Effector memory CD8-positive, alpha-beta T cell (primary cell): ENCODE measurements at regions not wholly inside any gene's neighbourhood (a gene's known extent, or its start where the extent isn't known, plus 50 kb on each side); places are given as distances from the start of the nearest gene placed in this dataset.
"Not testable (repeated sequence)": the region's sequence is repeated elsewhere in the genome, so short reads cannot be mapped to it uniquely, and the experiment has no call there.

Experiments
- ATAC-seq: fragments of 150-1000 bp; cut with Tn5 transposase; replicated peaks from 2 replicates; pipeline ENCODE4 v1.10.0; 2021; ENCODE audit warnings: mild to moderate bottlenecking, moderate library complexity
- DNase-seq, 3 experiments: peaks; one replicate each; pipeline ENCODE4 v3.0.0; 2021
- H3K27ac Mint-ChIP-seq, 2 donors: one replicate each; pipeline ENCODE4 v1.8.0; 2022; ENCODE audit warnings: mild to moderate bottlenecking in 2 of 2, mixed read lengths in 2 of 2, moderate library complexity in 2 of 2
- H3K27me3 Mint-ChIP-seq, 2 donors: one replicate each; pipeline ENCODE4 v1.8.0; 2022; ENCODE audit warnings: mixed read lengths in 2 of 2
- H3K36me3 Mint-ChIP-seq: one replicate; pipeline ENCODE4 v1.8.0; 2022; ENCODE audit warnings: mild to moderate bottlenecking, moderate library complexity, mixed read lengths; ENCODE audit not compliant: insufficient read depth
- H3K4me1 Mint-ChIP-seq, 2 donors: one replicate each; pipeline ENCODE4 v1.8.0; 2022; ENCODE audit warnings: low read depth in 2 of 2, mixed read lengths in 2 of 2
- H3K4me3 Mint-ChIP-seq, 2 donors: one replicate each; pipeline ENCODE4 v1.8.0; 2022; ENCODE audit warnings: mild to moderate bottlenecking in 2 of 2, mixed read lengths in 2 of 2, moderate library complexity in 2 of 2
- H3K9me3 Mint-ChIP-seq, 2 donors: one replicate each; pipeline ENCODE4 v1.8.0; 2022; ENCODE audit warnings: mixed read lengths in 2 of 2

GRCh38 chr4:171342646-171343045 lies 470.6 kb upstream of the GALNTL6 start:
- Mint-ChIP-seq H3K36me3 (no peaks in the 10 kb centered on the region), H3K4me3 (no peak overlapping the region), H3K9me3 (peaks cover 0 to 7% of the 10 kb centered on the region in 2 donors), H3K4me1 (no peaks in the 10 kb centered on the region), H3K27ac (no peak overlapping the region), H3K27me3 (no peaks in the 10 kb centered on the region)
- DNase-seq, result no peak
- ATAC-seq, result no peak

GRCh38 chr4:171340258-171340657 lies 472.9 kb upstream of the GALNTL6 start:
- Mint-ChIP-seq H3K9me3 (peaks cover 0 to 5% of the 10 kb centered on the region in 2 donors), H3K4me3 (no peak overlapping the region), H3K36me3 (no peaks in the 10 kb centered on the region), H3K27me3 (no peaks in the 10 kb centered on the region), H3K27ac (no peak overlapping the region), H3K4me1 (no peaks in the 10 kb centered on the region)
- DNase-seq, result no peak
- no peak for ATAC-seq

- H3K27ac Mint-ChIP-seq, result no peak overlapping the region
Measured at GRCh38 chr4:171334549-171334948, 478.7 kb upstream of the GALNTL6 start.

GRCh38 chr4:171308661-171309060 lies 504.5 kb upstream of the GALNTL6 start:
- ATAC-seq (no peak), DNase-seq (no peak)
- Mint-ChIP-seq H3K27me3 (no peaks in the 10 kb centered on the region), H3K36me3 (no peaks in the 10 kb centered on the region), H3K4me1 (no peaks in the 10 kb centered on the region), H3K4me3 (no peak overlapping the region), H3K27ac (no peak overlapping the region), H3K9me3 (peaks cover 7 to 18% of the 10 kb centered on the region in 2 donors)

More at GRCh38 chr4:171334549-171334948, 478.7 kb upstream of the GALNTL6 start:
- no peaks in the 10 kb centered on the region for H3K36me3 Mint-ChIP-seq
- DNase-seq (no peak), ATAC-seq (no peak)
- H3K4me3 Mint-ChIP-seq, result no peak overlapping the region
- H3K9me3 Mint-ChIP-seq, result peaks cover 9 to 14% of the 10 kb centered on the region in 2 donors
- no peaks in the 10 kb centered on the region for H3K27me3 Mint-ChIP-seq
- no peaks in the 10 kb centered on the region for H3K4me1 Mint-ChIP-seq

- not testable (repeated sequence) for H3K27ac Mint-ChIP-seq, H3K27me3 Mint-ChIP-seq, H3K4me3 Mint-ChIP-seq, H3K36me3 Mint-ChIP-seq, H3K9me3 Mint-ChIP-seq, ATAC-seq, H3K4me1 Mint-ChIP-seq, DNase-seq
Measured at GRCh38 chr4:171298048-171298718, 515.0 kb upstream of the GALNTL6 start.

GRCh38 chr4:171288816-171289432 lies 524.3 kb upstream of the GALNTL6 start:
- Mint-ChIP-seq H3K27me3 (no peaks in the 10 kb centered on the region), H3K4me3 (no peak overlapping the region), H3K4me1 (no peaks in the 10 kb centered on the region), H3K9me3 (peaks cover 0 to 3% of the 10 kb centered on the region in 2 donors), H3K36me3 (no peaks in the 10 kb centered on the region), H3K27ac (no peak overlapping the region)
- DNase-seq (no peak), ATAC-seq (no peak)

- peaks cover 0 to 4% of the 10 kb centered on the region in 2 donors for H3K9me3 Mint-ChIP-seq
- ATAC-seq, result no peak
- no peak for DNase-seq
- H3K27me3 Mint-ChIP-seq, result no peaks in the 10 kb centered on the region
- H3K36me3 Mint-ChIP-seq, result no peaks in the 10 kb centered on the region
- H3K4me1 Mint-ChIP-seq, result no peaks in the 10 kb centered on the region
- no peak overlapping the region for H3K4me3 Mint-ChIP-seq
- H3K27ac Mint-ChIP-seq, result no peak overlapping the region
Measured at GRCh38 chr4:171281359-171281758, 531.8 kb upstream of the GALNTL6 start.

GRCh38 chr4:171279131-171279530 lies 534.1 kb upstream of the GALNTL6 start:
- no peak overlapping the region for H3K27ac Mint-ChIP-seq
- H3K36me3 Mint-ChIP-seq, result no peaks in the 10 kb centered on the region
- H3K27me3 Mint-ChIP-seq, result no peaks in the 10 kb centered on the region
- DNase-seq (no peak), ATAC-seq (no peak)
- H3K4me1 Mint-ChIP-seq, result no peaks in the 10 kb centered on the region
- no peak overlapping the region for H3K4me3 Mint-ChIP-seq
- peaks cover 0 to 11% of the 10 kb centered on the region in 2 donors for H3K9me3 Mint-ChIP-seq

- ATAC-seq, result no peak
- no peak overlapping the region for H3K4me3 Mint-ChIP-seq
- peaks cover 6 to 15% of the 10 kb centered on the region in 2 donors for H3K9me3 Mint-ChIP-seq
- H3K4me1 Mint-ChIP-seq, result no peaks in the 10 kb centered on the region
- DNase-seq, result no peak
- H3K36me3 Mint-ChIP-seq, result no peaks in the 10 kb centered on the region
- no peak overlapping the region for H3K27ac Mint-ChIP-seq
- no peaks in the 10 kb centered on the region for H3K27me3 Mint-ChIP-seq
Measured at GRCh38 chr4:171266671-171267070, 546.5 kb upstream of the GALNTL6 start.

- Mint-ChIP-seq H3K27me3 (no peaks in the 10 kb centered on the region), H3K9me3 (peaks cover 6 to 15% of the 10 kb centered on the region in 2 donors), H3K36me3 (no peaks in the 10 kb centered on the region), H3K4me1 (no peaks in the 10 kb centered on the region), H3K4me3 (no peak overlapping the region), H3K27ac (no peak overlapping the region)
- no peak for DNase-seq
- no peak for ATAC-seq
Measured at GRCh38 chr4:171265190-171265818, 547.9 kb upstream of the GALNTL6 start.

GRCh38 chr4:171256223-171256622 lies 557.0 kb upstream of the GALNTL6 start:
- Mint-ChIP-seq H3K4me1 (no peaks in the 10 kb centered on the region), H3K27me3 (no peaks in the 10 kb centered on the region), H3K4me3 (no peak overlapping the region), H3K36me3 (no peaks in the 10 kb centered on the region), H3K27ac (no peak overlapping the region), H3K9me3 (peaks cover 2 to 7% of the 10 kb centered on the region in 2 donors)
- ATAC-seq (no peak), DNase-seq (no peak)

GRCh38 chr4:171246948-171247347 lies 566.3 kb upstream of the GALNTL6 start:
- ATAC-seq, result no peak
- no peak overlapping the region for H3K4me3 Mint-ChIP-seq

GRCh38 chr4:171242831-171243230 lies 570.4 kb upstream of the GALNTL6 start:
- ATAC-seq (no peak), DNase-seq (no peak)
- H3K4me1 Mint-ChIP-seq, result no peaks in the 10 kb centered on the region
- no peaks in the 10 kb centered on the region for H3K27me3 Mint-ChIP-seq
- no peaks in the 10 kb centered on the region for H3K36me3 Mint-ChIP-seq
- no peak overlapping the region for H3K27ac Mint-ChIP-seq
- no peak overlapping the region for H3K4me3 Mint-ChIP-seq
- H3K9me3 Mint-ChIP-seq, result peaks cover 0 to 4% of the 10 kb centered on the region in 2 donors

More at GRCh38 chr4:171246948-171247347, 566.3 kb upstream of the GALNTL6 start:
- Mint-ChIP-seq H3K36me3 (no peaks in the 10 kb centered on the region), H3K9me3 (peaks cover 12 to 14% of the 10 kb centered on the region in 2 donors), H3K27me3 (no peaks in the 10 kb centered on the region), H3K27ac (no peak overlapping the region), H3K4me1 (no peaks in the 10 kb centered on the region)
- DNase-seq, result no peak

GRCh38 chr4:171239196-171239595 lies 574.0 kb upstream of the GALNTL6 start:
- ATAC-seq, result no peak
- no peaks in the 10 kb centered on the region for H3K36me3 Mint-ChIP-seq
- no peaks in the 10 kb centered on the region for H3K4me1 Mint-ChIP-seq
- no peaks in the 10 kb centered on the region for H3K27me3 Mint-ChIP-seq
- H3K27ac Mint-ChIP-seq, result no peak overlapping the region
- H3K9me3 Mint-ChIP-seq, result peaks cover 0 to 7% of the 10 kb centered on the region in 2 donors
- no peak for DNase-seq
- H3K4me3 Mint-ChIP-seq, result no peak overlapping the region
